ENCODE measurements at regions not wholly inside any gene's neighbourhood (a gene's known extent, or its start where the extent isn't known, plus 50 kb on each side); places are given as distances from the start of the nearest gene placed in this dataset.

DNA sequence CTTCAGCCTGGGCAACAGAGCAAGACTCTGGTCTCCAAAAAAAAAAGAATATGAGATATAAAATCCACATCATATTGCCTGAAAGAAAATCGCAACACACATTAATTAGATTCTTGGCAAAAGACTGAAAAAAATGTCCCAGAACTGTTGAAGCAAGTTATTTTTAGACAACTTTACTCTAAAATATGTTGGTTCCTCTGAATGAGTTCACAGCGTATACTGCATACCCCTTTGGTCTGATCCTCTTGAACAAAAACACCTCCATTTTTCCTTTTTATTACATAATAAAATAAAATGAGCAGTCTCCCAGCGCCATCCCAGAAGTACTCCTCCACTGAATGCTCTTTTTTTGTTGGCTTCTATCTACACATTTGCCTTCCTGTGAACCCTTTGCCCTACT is 126.0 kb upstream of the TMEM170B start (continued):
- no peak for TF ChIP-seq ZNF558 (CRISPR knock-in tag; IDR thresholded peaks at IDR 0.05; ENCODE audit: borderline replicate concordance)
- no peak for TF ChIP-seq SNAPC5 (CRISPR knock-in tag; IDR thresholded peaks at IDR 0.05; ENCODE audit: borderline replicate concordance)
- TF ChIP-seq GRHL1 (CRISPR knock-in tag; conservative IDR thresholded peaks at IDR 0.05), result no peak
- no peak for TF ChIP-seq ZNF879 (CRISPR knock-in tag; IDR thresholded peaks at IDR 0.05)
- TF ChIP-seq RARG (CRISPR knock-in tag; IDR thresholded peaks at IDR 0.05; ENCODE audit: low read depth), result no peak

- intact Hi-C loops (cut with micrococcal nuclease; ENCODE audit: unreplicated experiment) (no loop called here), in situ Hi-C loops (cut with HindIII; ENCODE audit: extremely low pct_ligation_motif_present, low pct_unique_long_range_greater_than_20kb) (no loop called here)
- H3K36me3 ChIP-seq (replicated peaks in 1 of 2; ENCODE audit: control insufficient read depth in 1 of 2, insufficient read depth in 2 of 2, low read length in 2 of 2), result no peaks in the 10 kb centered on the region
- ATAC-seq (no peak), FAIRE-seq (no peak), DNase-seq (ENCODE audit: low spot score) (no peak)
- BruUV-seq (replicated peaks), result no TSS peak
- WGBS (ENCODE audit: low lambda C conversion rate), result 90% methylated on average over 4 of the region's 4 CpGs
- no peaks in the 10 kb centered on the region for H3K9me3 ChIP-seq (ENCODE audit: low read length)
- POLR2A ChIA-PET, result no interaction called here
- no peaks in the 10 kb centered on the region for H3K79me2 ChIP-seq (ENCODE audit: insufficient read depth, low read length)
- no peaks in the 10 kb centered on the region for H4K20me1 ChIP-seq (ENCODE audit: insufficient read depth, low read length)
- CTCF ChIA-PET (ENCODE audit: low intra/inter-chr PET ratio, low total read pairs), result no interaction called here
- no peak overlapping the region for H3K27ac ChIP-seq (ENCODE audit: extremely low read length, insufficient read depth, low read length)
- no peak overlapping the region for H3K4me2 ChIP-seq (ENCODE audit: low read depth, low read length)
- H3K9ac ChIP-seq (ENCODE audit: insufficient read depth, low read depth, low read length), result no peak overlapping the region
- H3K4me1 ChIP-seq (ENCODE audit: insufficient read depth, low read length), result peaks cover 31% of the 10 kb centered on the region
- no peaks in the 10 kb centered on the region for H3K27me3 ChIP-seq (ENCODE audit: control insufficient read depth in 1 of 2, insufficient read depth in 2 of 2, low read length in 2 of 2)
- H2AFZ ChIP-seq (ENCODE audit: low read length), result no peak overlapping the region
- no peak overlapping the region for H3K4me3 ChIP-seq (replicated peaks in 1 of 3; ENCODE audit: insufficient read depth in 1 of 3, low read depth in 2 of 3, low read length in 3 of 3)
- TF ChIP-seq, protein P1, sequence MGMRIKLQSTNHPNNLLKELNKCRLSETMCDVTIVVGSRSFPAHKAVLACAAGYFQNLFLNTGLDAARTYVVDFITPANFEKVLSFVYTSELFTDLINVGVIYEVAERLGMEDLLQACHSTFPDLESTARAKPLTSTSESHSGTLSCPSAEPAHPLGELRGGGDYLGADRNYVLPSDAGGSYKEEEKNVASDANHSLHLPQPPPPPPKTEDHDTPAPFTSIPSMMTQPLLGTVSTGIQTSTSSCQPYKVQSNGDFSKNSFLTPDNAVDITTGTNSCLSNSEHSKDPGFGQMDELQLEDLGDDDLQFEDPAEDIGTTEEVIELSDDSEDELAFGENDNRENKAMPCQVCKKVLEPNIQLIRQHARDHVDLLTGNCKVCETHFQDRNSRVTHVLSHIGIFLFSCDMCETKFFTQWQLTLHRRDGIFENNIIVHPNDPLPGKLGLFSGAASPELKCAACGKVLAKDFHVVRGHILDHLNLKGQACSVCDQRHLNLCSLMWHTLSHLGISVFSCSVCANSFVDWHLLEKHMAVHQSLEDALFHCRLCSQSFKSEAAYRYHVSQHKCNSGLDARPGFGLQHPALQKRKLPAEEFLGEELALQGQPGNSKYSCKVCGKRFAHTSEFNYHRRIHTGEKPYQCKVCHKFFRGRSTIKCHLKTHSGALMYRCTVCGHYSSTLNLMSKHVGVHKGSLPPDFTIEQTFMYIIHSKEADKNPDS (CRISPR knock-in tag; IDR thresholded peaks at IDR 0.05), result no peak
- TF ChIP-seq FOXK2 (IDR thresholded peaks at IDR 0.05) (no peak), MEIS2 (CRISPR knock-in tag; IDR thresholded peaks at IDR 0.05) (no peak), ZNF816 (CRISPR knock-in tag; IDR thresholded peaks at IDR 0.05; ENCODE audit: borderline replicate concordance) (no peak), ZNF543 (CRISPR knock-in tag; IDR thresholded peaks at IDR 0.05) (no peak), ZXDC (CRISPR knock-in tag; IDR thresholded peaks at IDR 0.05) (no peak), LCORL (IDR thresholded peaks at IDR 0.05) (no peak), LCORL (CRISPR knock-in tag; IDR thresholded peaks at IDR 0.05) (no peak), ADNP (CRISPR knock-in tag; IDR thresholded peaks at IDR 0.05) (no peak), HIC2 (CRISPR knock-in tag; IDR thresholded peaks at IDR 0.05; ENCODE audit: low read depth) (no peak)
Measured at GRCh38 chr6:11410539-11411307, 126.8 kb upstream of the TMEM170B start.

Data from HepG2 (cell line).